ENCODE measurements at regions not wholly inside any gene's neighbourhood (a gene's known extent, or its start where the extent isn't known, plus 50 kb on each side); places are given as distances from the start of the nearest gene placed in this dataset.

- TF ChIP-seq, protein P1, sequence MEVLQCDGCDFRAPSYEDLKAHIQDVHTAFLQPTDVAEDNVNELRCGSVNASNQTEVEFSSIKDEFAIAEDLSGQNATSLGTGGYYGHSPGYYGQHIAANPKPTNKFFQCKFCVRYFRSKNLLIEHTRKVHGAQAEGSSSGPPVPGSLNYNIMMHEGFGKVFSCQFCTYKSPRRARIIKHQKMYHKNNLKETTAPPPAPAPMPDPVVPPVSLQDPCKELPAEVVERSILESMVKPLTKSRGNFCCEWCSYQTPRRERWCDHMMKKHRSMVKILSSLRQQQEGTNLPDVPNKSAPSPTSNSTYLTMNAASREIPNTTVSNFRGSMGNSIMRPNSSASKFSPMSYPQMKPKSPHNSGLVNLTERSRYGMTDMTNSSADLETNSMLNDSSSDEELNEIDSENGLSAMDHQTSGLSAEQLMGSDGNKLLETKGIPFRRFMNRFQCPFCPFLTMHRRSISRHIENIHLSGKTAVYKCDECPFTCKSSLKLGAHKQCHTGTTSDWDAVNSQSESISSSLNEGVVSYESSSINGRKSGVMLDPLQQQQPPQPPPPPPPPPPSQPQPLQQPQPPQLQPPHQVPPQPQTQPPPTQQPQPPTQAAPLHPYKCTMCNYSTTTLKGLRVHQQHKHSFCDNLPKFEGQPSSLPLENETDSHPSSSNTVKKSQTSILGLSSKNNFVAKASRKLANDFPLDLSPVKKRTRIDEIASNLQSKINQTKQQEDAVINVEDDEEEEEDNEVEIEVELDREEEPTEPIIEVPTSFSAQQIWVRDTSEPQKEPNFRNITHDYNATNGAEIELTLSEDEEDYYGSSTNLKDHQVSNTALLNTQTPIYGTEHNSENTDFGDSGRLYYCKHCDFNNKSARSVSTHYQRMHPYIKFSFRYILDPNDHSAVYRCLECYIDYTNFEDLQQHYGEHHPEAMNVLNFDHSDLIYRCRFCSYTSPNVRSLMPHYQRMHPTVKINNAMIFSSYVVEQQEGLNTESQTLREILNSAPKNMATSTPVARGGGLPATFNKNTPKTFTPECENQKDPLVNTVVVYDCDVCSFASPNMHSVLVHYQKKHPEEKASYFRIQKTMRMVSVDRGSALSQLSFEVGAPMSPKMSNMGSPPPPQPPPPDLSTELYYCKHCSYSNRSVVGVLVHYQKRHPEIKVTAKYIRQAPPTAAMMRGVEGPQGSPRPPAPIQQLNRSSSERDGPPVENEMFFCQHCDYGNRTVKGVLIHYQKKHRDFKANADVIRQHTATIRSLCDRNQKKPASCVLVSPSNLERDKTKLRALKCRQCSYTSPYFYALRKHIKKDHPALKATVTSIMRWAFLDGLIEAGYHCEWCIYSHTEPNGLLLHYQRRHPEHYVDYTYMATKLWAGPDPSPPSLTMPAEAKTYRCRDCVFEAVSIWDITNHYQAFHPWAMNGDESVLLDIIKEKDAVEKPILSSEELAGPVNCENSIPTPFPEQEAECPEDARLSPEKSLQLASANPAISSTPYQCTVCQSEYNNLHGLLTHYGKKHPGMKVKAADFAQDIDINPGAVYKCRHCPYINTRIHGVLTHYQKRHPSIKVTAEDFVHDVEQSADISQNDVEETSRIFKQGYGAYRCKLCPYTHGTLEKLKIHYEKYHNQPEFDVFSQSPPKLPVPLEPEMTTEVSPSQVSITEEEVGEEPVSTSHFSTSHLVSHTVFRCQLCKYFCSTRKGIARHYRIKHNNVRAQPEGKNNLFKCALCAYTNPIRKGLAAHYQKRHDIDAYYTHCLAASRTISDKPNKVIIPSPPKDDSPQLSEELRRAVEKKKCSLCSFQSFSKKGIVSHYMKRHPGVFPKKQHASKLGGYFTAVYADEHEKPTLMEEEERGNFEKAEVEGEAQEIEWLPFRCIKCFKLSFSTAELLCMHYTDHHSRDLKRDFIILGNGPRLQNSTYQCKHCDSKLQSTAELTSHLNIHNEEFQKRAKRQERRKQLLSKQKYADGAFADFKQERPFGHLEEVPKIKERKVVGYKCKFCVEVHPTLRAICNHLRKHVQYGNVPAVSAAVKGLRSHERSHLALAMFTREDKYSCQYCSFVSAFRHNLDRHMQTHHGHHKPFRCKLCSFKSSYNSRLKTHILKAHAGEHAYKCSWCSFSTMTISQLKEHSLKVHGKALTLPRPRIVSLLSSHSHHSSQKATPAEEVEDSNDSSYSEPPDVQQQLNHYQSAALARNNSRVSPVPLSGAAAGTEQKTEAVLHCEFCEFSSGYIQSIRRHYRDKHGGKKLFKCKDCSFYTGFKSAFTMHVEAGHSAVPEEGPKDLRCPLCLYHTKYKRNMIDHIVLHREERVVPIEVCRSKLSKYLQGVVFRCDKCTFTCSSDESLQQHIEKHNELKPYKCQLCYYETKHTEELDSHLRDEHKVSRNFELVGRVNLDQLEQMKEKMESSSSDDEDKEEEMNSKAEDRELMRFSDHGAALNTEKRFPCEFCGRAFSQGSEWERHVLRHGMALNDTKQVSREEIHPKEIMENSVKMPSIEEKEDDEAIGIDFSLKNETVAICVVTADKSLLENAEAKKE (CRISPR knock-in tag; IDR thresholded peaks at IDR 0.05): no peak
- TF ChIP-seq ZNF114 (CRISPR knock-in tag; IDR thresholded peaks at IDR 0.05) (no peak), EZH2phosphoT487 (IDR thresholded peaks at IDR 0.05; ENCODE audit: unreplicated experiment) (no peak), ZNF331 (CRISPR knock-in tag; IDR thresholded peaks at IDR 0.05; ENCODE audit: low read depth) (no peak)
These were observed 162.1 kb upstream of the PCSK5 start (continued) for GRCh38 chr9:75728391-75728790.

DNA sequence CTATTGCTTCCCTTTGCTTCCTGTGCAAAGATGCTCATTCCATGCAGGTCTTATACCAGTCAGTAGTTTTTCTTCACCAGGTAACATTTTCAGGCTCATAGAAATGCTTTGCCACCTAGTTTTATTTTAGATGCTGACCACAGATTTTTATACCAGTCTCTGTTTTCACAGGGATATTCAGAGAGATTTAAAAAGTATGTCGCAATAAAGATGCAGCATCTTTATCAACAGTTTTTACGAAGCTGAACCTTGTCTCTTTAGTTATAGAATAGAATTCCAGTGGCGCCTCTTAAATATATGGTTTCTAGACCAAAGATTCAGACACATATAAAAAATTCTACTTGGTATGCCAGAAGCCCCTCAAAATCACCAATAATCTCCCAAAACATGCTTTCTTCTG, 155.7 kb upstream of the PCSK5 start:
- Histone ChIP-seq H4K20me1 (replicated peaks; ENCODE audit: insufficient read depth) (no peaks in the 10 kb centered on the region), H3K4me2 (no peak overlapping the region), H3K4me1 (ENCODE audit: insufficient read depth) (no peaks in the 10 kb centered on the region), H2AFZ (no peak overlapping the region), H3K27me3 (ENCODE audit: insufficient read depth) (no peaks in the 10 kb centered on the region), H3K27ac (ENCODE audit: low read depth) (no peak overlapping the region), H3K9me2 (ENCODE audit: insufficient read depth) (no peaks in the 10 kb centered on the region), H3K79me2 (replicated peaks; ENCODE audit: insufficient read depth) (no peaks in the 10 kb centered on the region), H3K4me3 (no peak overlapping the region), H3K36me3 (ENCODE audit: insufficient read depth) (no peaks in the 10 kb centered on the region), H3F3A (replicated peaks; ENCODE audit: low read depth) (no peaks in the 10 kb centered on the region)
- TF ChIP-seq STAT1 (IDR thresholded peaks at IDR 0.05; ENCODE audit: unreplicated experiment) (no peak), NANOG (IDR thresholded peaks at IDR 0.05; ENCODE audit: borderline replicate concordance) (no peak), ZNF114 (CRISPR knock-in tag; IDR thresholded peaks at IDR 0.05) (no peak), CREB1 (CRISPR knock-in tag; IDR thresholded peaks at IDR 0.05; ENCODE audit: low read depth) (no peak)
- H3K9me3 Mint-ChIP-seq: no peaks in the 10 kb centered on the region
- H3K4me1 Mint-ChIP-seq: no peaks in the 10 kb centered on the region
- no peaks in the 10 kb centered on the region for H3K36me3 Mint-ChIP-seq (ENCODE audit: low read depth)
- ATAC-seq (no peak), DNase-seq (ENCODE audit: low spot score) (no peak)
- no peak overlapping the region for H3K4me3 Mint-ChIP-seq
- no peaks in the 10 kb centered on the region for H3K27me3 Mint-ChIP-seq (ENCODE audit: insufficient read depth, low read depth, poor library complexity)
- no peak overlapping the region for H3K27ac Mint-ChIP-seq
